ENCODE measurements at regions not wholly inside any gene's neighbourhood (a gene's known extent, or its start where the extent isn't known, plus 50 kb on each side); places are given as distances from the start of the nearest gene placed in this dataset.

DNA sequence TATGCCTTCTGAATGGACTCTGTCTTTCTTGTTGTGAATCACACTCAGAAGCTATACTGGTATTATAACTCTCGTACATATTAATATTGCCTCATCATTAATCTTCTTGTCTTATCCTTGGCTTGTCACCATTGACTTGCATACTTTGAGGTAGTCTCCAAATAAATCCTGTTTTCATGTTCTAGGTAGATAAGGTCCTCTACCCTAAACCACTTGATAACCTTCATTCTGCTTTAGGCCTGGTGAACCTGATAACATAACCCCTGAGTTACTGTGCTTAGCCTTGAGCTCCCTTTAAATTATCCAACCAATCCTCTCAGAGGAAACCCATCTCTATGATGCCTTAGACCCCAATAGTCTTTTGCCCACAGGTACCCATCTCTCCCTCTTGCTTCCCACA is 1162.3 kb downstream of the SLITRK1 start:
- TF ChIP-seq ZNF146 (tag by site-specific recombination; IDR thresholded peaks at IDR 0.05) (no peak), FEZF1 (tag by site-specific recombination; IDR thresholded peaks at IDR 0.05) (no peak), ZNF138 (tag by site-specific recombination; IDR thresholded peaks at IDR 0.05; ENCODE audit: borderline replicate concordance) (no peak), HOXD13 (CRISPR knock-in tag; IDR thresholded peaks at IDR 0.05; ENCODE audit: borderline replicate concordance) (no peak), KLF1 (tag by site-specific recombination; IDR thresholded peaks at IDR 0.05) (no peak), ZNF37A (tag by site-specific recombination; IDR thresholded peaks at IDR 0.05) (no peak), ZNF423 (tag by site-specific recombination; IDR thresholded peaks at IDR 0.05) (no peak)
- TF ChIP-seq, protein P1, sequence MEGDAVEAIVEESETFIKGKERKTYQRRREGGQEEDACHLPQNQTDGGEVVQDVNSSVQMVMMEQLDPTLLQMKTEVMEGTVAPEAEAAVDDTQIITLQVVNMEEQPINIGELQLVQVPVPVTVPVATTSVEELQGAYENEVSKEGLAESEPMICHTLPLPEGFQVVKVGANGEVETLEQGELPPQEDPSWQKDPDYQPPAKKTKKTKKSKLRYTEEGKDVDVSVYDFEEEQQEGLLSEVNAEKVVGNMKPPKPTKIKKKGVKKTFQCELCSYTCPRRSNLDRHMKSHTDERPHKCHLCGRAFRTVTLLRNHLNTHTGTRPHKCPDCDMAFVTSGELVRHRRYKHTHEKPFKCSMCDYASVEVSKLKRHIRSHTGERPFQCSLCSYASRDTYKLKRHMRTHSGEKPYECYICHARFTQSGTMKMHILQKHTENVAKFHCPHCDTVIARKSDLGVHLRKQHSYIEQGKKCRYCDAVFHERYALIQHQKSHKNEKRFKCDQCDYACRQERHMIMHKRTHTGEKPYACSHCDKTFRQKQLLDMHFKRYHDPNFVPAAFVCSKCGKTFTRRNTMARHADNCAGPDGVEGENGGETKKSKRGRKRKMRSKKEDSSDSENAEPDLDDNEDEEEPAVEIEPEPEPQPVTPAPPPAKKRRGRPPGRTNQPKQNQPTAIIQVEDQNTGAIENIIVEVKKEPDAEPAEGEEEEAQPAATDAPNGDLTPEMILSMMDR (tag by site-specific recombination; IDR thresholded peaks at IDR 0.05), result no peak
- TF ChIP-seq, protein P2, sequence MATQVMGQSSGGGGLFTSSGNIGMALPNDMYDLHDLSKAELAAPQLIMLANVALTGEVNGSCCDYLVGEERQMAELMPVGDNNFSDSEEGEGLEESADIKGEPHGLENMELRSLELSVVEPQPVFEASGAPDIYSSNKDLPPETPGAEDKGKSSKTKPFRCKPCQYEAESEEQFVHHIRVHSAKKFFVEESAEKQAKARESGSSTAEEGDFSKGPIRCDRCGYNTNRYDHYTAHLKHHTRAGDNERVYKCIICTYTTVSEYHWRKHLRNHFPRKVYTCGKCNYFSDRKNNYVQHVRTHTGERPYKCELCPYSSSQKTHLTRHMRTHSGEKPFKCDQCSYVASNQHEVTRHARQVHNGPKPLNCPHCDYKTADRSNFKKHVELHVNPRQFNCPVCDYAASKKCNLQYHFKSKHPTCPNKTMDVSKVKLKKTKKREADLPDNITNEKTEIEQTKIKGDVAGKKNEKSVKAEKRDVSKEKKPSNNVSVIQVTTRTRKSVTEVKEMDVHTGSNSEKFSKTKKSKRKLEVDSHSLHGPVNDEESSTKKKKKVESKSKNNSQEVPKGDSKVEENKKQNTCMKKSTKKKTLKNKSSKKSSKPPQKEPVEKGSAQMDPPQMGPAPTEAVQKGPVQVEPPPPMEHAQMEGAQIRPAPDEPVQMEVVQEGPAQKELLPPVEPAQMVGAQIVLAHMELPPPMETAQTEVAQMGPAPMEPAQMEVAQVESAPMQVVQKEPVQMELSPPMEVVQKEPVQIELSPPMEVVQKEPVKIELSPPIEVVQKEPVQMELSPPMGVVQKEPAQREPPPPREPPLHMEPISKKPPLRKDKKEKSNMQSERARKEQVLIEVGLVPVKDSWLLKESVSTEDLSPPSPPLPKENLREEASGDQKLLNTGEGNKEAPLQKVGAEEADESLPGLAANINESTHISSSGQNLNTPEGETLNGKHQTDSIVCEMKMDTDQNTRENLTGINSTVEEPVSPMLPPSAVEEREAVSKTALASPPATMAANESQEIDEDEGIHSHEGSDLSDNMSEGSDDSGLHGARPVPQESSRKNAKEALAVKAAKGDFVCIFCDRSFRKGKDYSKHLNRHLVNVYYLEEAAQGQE (tag by site-specific recombination; IDR thresholded peaks at IDR 0.05), result no peak
- TF ChIP-seq, protein P3, sequence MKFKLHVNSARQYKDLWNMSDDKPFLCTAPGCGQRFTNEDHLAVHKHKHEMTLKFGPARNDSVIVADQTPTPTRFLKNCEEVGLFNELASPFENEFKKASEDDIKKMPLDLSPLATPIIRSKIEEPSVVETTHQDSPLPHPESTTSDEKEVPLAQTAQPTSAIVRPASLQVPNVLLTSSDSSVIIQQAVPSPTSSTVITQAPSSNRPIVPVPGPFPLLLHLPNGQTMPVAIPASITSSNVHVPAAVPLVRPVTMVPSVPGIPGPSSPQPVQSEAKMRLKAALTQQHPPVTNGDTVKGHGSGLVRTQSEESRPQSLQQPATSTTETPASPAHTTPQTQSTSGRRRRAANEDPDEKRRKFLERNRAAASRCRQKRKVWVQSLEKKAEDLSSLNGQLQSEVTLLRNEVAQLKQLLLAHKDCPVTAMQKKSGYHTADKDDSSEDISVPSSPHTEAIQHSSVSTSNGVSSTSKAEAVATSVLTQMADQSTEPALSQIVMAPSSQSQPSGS (tag by site-specific recombination; IDR thresholded peaks at IDR 0.05; ENCODE audit: low read depth), result no peak
- TF ChIP-seq, protein P4, sequence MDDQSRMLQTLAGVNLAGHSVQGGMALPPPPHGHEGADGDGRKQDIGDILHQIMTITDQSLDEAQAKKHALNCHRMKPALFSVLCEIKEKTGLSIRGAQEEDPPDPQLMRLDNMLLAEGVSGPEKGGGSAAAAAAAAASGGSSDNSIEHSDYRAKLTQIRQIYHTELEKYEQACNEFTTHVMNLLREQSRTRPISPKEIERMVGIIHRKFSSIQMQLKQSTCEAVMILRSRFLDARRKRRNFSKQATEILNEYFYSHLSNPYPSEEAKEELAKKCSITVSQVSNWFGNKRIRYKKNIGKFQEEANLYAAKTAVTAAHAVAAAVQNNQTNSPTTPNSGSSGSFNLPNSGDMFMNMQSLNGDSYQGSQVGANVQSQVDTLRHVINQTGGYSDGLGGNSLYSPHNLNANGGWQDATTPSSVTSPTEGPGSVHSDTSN (CRISPR knock-in tag; IDR thresholded peaks at IDR 0.05), result no peak
